AG10803 (cell line): ENCODE measurements at regions not wholly inside any gene's neighbourhood (a gene's known extent, or its start where the extent isn't known, plus 50 kb on each side); places are given as distances from the start of the nearest gene placed in this dataset.
A peak's percentile ranks its signal among the peaks of the same experiment; 100 is the strongest.
"Not testable (repeated sequence)": the region's sequence is repeated elsewhere in the genome, so short reads cannot be mapped to it uniquely, and the experiment has no call there.

Source experiments
- DNase-seq: peaks from one replicate; pipeline ENCODE4 v3.0.0; 2010; ENCODE audit warnings: low read depth
- H3K4me3 ChIP-seq: 2 replicates; pipeline ENCODE4 v1.5.1; 2011; ENCODE audit warnings: mild to moderate bottlenecking, low read length, control low read depth
- TF ChIP-seq, protein P1 (sequence below): conservative IDR thresholded peaks from 2 replicates; pipeline ENCODE4 v1.5.1; 2011; ENCODE audit warnings: mild to moderate bottlenecking, low read length, control low read depth, inconsistent platforms

DNA sequence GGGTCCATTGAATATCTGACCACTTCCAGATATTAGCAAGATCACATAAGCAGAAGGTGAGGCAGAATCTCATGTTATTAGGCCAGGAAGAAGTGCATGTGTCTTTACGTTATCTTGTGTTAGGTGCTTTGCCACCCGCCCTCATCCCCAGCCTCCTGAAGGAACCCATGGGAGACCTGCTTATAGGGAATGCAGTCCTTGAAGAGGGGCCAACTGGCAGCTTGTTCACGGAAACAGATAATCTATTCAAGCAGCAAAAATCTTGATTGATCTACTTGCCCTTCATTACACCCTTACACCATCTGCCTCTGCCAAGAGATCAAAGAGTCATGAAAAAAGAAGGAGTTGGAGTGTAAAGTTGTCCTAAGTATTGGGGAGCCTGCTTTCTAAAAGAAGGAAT is 576.4 kb downstream of the HTR1B start:
- no peak overlapping the region for H3K4me3 ChIP-seq
- DNase-seq: no peak
- TF ChIP-seq, protein P1, sequence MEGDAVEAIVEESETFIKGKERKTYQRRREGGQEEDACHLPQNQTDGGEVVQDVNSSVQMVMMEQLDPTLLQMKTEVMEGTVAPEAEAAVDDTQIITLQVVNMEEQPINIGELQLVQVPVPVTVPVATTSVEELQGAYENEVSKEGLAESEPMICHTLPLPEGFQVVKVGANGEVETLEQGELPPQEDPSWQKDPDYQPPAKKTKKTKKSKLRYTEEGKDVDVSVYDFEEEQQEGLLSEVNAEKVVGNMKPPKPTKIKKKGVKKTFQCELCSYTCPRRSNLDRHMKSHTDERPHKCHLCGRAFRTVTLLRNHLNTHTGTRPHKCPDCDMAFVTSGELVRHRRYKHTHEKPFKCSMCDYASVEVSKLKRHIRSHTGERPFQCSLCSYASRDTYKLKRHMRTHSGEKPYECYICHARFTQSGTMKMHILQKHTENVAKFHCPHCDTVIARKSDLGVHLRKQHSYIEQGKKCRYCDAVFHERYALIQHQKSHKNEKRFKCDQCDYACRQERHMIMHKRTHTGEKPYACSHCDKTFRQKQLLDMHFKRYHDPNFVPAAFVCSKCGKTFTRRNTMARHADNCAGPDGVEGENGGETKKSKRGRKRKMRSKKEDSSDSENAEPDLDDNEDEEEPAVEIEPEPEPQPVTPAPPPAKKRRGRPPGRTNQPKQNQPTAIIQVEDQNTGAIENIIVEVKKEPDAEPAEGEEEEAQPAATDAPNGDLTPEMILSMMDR: no peak

- peak; percentile 40 for DNase-seq
- TF ChIP-seq, protein P1: no peak
- H3K4me3 ChIP-seq: no peak overlapping the region
Measured at GRCh38 chr6:76885861-76886301, 577.4 kb downstream of the HTR1B start.

DNA sequence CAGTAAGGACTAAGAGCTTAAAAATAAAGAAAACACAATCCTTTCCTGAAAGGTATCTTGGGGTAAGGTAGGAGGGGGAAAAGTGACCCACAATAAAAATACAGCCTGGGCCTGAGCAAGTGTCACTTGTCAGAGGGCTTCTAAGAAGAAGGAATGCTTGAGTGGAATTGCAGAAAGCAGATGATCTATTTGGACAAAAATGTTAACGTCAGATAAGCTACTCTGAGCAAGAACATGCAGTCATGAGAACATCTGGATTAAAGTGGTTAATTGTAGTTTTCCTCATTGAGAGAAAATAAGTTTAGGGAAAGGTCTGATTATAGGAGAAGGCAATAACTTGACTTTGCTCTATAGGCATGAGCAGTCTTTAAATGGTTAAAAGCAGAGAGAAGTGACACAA is 581.9 kb downstream of the HTR1B start:
- TF ChIP-seq, protein P1: no peak
- peak; percentile 51 for DNase-seq
- H3K4me3 ChIP-seq: no peak overlapping the region

DNA sequence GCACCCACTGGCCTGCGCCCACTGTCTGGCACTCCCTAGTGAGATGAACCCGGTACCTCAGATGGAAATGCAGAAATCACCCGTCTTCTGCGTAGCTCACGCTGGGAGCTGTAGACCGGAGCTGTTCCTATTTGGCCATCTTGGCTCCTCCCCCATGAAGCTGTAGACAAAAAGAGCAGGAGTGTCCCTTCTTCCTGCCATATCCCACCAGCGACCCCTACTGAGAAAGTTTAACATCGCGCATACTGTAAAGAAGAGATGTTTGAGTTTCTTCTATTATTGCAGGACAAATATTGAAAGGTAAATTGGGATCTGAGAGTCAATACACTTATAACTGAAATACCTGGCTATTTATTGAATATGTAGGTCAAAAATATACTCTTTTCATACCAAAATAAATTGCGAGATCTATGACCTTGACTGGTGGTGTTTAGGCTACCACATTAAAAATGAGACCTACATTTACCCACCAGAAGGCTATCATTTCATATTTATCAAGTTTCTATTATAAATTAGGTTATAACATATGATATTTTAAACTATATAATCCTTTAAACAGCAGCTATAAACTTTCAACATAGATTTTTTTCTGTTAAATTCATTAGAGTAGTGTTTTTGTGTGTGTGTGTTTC is 586.3 kb downstream of the HTR1B start:
- DNase-seq: no peak
- TF ChIP-seq, protein P1: no peak; the same call in 1 of the 2 replicates
- no peak overlapping the region for H3K4me3 ChIP-seq

DNA sequence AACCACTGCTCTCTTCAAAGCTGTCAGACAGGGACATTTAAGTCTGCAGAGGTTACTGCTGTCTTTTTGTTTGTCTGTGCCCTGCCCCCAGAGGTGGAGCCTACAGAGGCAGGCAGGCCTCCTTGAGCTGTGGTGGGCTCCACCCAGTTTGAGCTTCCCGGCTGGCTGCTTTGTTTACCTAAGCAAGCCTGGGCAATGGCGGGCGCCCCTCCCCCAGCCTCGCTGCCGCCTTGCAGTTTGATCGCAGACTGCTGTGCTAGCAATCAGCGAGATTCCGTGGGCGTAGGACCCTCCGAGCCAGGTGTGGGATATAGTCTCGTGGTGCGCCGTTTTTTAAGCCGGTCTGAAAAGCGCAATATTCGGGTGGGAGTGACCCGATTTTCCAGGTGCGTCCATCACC is 586.9 kb downstream of the HTR1B start:
- not testable (repeated sequence) for H3K4me3 ChIP-seq, DNase-seq

GRCh38 chr6:76867182-76867581 is 596.1 kb downstream of the HTR1B start:
- H3K4me3 ChIP-seq: no peak overlapping the region
- no peak for DNase-seq
- TF ChIP-seq, protein P1: no peak

DNA sequence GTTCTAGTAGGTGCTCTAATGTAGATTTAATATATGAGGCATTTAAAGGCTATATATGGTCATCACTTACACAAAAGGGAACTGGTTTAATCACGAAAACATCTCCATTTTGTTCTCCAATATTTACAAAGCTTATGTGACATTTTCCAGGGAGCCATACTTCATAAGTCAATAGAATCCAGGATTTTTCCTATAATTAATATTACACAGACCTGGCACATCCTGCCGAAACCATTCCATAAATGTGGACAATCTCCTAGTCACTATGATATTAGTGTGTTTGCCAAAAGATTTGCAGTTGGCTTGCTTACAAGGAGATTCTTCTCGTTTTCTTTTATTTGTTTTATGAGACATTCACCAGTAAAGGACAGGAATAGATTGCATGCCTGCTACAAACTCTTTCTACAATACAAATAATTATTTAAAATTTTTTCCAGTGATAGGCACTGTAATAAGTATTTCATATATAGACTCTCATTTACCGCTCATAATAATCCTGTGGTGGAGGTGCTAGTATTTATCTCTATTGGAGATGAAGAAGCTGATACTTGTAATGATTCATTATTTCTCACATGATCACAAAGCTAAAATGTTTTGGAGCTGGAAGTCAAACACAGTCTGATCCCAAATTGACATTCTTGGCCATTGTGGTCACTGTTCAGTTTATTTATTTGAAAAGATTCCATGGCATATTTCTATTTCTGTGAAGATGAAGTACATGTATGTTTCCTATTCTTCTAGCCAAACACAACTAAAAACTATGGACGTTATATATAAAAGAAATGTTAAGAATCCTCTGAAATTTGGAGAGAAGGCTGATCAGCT is 597.0 kb downstream of the HTR1B start:
- no peak for DNase-seq
- TF ChIP-seq, protein P1: no peak
- no peak overlapping the region for H3K4me3 ChIP-seq
